A549 (cell line): ENCODE measurements at regions not wholly inside any gene's neighbourhood (a gene's known extent, or its start where the extent isn't known, plus 50 kb on each side); places are given as distances from the start of the nearest gene placed in this dataset.

ENCODE experiments used
- ATAC-seq, 2 experiments: fragments of 200-7000 bp in 1 of 2; fragments of >200 bp in 1 of 2; cut with Nextera tagmentation in 1 of 2; cut with Tn5 transposase in 1 of 2; 3 replicates each; pipeline versions ENCODE4 v1.8.0 to v1.9.1; 2018 to 2020; ENCODE audit warnings: mild to moderate bottlenecking in 1 of 2, moderate library complexity in 1 of 2
- CTCF ChIA-PET: fragments of 300-600 bp; sonication (Branson Sonifier 250); formaldehyde crosslinking; extraction: SDS; loops from one replicate; lab custom pipeline; 2021; ENCODE audit warnings: antibody characterized with exemption, inconsistent platforms; lab: Yijun Ruan, JAX
- POLR2A ChIA-PET: fragments of 350-600 bp; formaldehyde crosslinking; extraction: SDS; loops from one replicate; lab custom pipeline; 2021; ENCODE audit warnings: antibody characterized with exemption, inconsistent platforms; lab: Yijun Ruan, JAX
- DNase-seq, 2 experiments: peaks; one replicate each; pipeline versions ENCODE4 v3.0.0 to v3.0.0-alpha.2; 2011 to 2016; ENCODE audit warnings: low read depth in 1 of 2, low spot score in 1 of 2
- FAIRE-seq: peaks from 2 replicates; lab custom pipeline; 2011; peaks lifted over from hg19 to GRCh38; lab: Jason Lieb, UNC
- H3K27ac ChIP-seq, 2 experiments: fragments of >200 bp; sonication (Bioruptor Twin); formaldehyde crosslinking; 3 replicates each; pipeline ENCODE4 v1.5.1; 2016 to 2017
- H3K4me1 ChIP-seq: fragments of >200 bp; sonication (Bioruptor Twin); formaldehyde crosslinking; 3 replicates; pipeline ENCODE4 v1.6.1; 2016
- H3K4me2 ChIP-seq: fragments of >200 bp; sonication (Bioruptor Twin); formaldehyde crosslinking; 3 replicates; pipeline ENCODE4 v1.6.1; 2016
- H3K4me3 ChIP-seq: fragments of >200 bp; sonication (Bioruptor Twin); formaldehyde crosslinking; 3 replicates; pipeline ENCODE4 v1.5.1; 2016
- H3K9me3 ChIP-seq: fragments of >200 bp; sonication (Bioruptor Twin); formaldehyde crosslinking; 3 replicates; pipeline ENCODE4 v1.6.1; 2016
- ATOH8 ChIP-seq: fragments of 250-450 bp; sonication (Bioruptor Pico); IDR thresholded peaks from 2 replicates; pipeline ENCODE4 v1.5.0; 2020; ENCODE audit warnings: low read depth, mild to moderate bottlenecking, moderate library complexity
- CBX2 ChIP-seq: fragments of 200-600 bp; sonication (generic); IDR thresholded peaks from 2 replicates; pipeline ENCODE4 v1.6.1; 2016; ENCODE audit warnings: low read depth, mild to moderate bottlenecking, borderline replicate concordance
- CHD4 ChIP-seq: fragments of 200-600 bp; sonication (generic); IDR thresholded peaks from 2 replicates; pipeline ENCODE4 v1.6.1; 2016; ENCODE audit warnings: antibody characterized with exemption, mild to moderate bottlenecking, borderline replicate concordance
- FOSB ChIP-seq: fragments of 250-450 bp; sonication (Bioruptor Pico); IDR thresholded peaks from 2 replicates; pipeline ENCODE4 v1.5.0; 2020; ENCODE audit warnings: mild to moderate bottlenecking, moderate library complexity
- FOSL2 ChIP-seq, 2 experiments: fragments of 450-650 bp in 1 of 2; fragments of >200 bp in 1 of 2; sonication (Bioruptor Twin) in 1 of 2; formaldehyde crosslinking; IDR thresholded peaks; 2 replicates each; pipeline versions ENCODE4 v1.5.0 to v1.6.1; 2016 to 2020; ENCODE audit warnings: mild to moderate bottlenecking in 1 of 2, moderate library complexity in 1 of 2
- HEYL ChIP-seq: fragments of 250-450 bp; sonication (Bioruptor Pico); IDR thresholded peaks from 2 replicates; pipeline ENCODE4 v1.8.0; 2021; ENCODE audit warnings: mild to moderate bottlenecking, moderate library complexity
- HOXA7 ChIP-seq: fragments of 250-450 bp; sonication (Bioruptor Pico); IDR thresholded peaks from 2 replicates; pipeline ENCODE4 v1.5.0; 2020; ENCODE audit warnings: mild to moderate bottlenecking, moderate library complexity
- KDM1A ChIP-seq: fragments of 200-600 bp; sonication (generic); IDR thresholded peaks from 2 replicates; pipeline ENCODE4 v1.6.1; 2016; ENCODE audit warnings: low read depth, mild to moderate bottlenecking
- KDM5A ChIP-seq: fragments of 200-600 bp; sonication (generic); IDR thresholded peaks from 2 replicates; pipeline ENCODE4 v1.6.1; 2016; ENCODE audit warnings: antibody characterized with exemption, mild to moderate bottlenecking
- MYC ChIP-seq: IDR thresholded peaks from 2 replicates; pipeline ENCODE4 v1.6.1; 2012; ENCODE audit warnings: mild to moderate bottlenecking, inconsistent platforms, low read length, improper control_type of control experiment, borderline replicate concordance
- NFE2L2 ChIP-seq: fragments of 150-350 bp; conservative IDR thresholded peaks from 2 replicates; pipeline ENCODE4 v1.6.1; 2014; ENCODE audit warnings: low read length
- NPAS2 ChIP-seq: fragments of 250-450 bp; sonication (Bioruptor Pico); IDR thresholded peaks from 2 replicates; pipeline ENCODE4 v1.8.0; 2022; ENCODE audit warnings: mild to moderate bottlenecking, moderate library complexity, borderline replicate concordance
- PHF8 ChIP-seq: fragments of 200-600 bp; sonication (generic); IDR thresholded peaks from 2 replicates; pipeline ENCODE4 v1.6.1; 2016; ENCODE audit warnings: low read depth, mild to moderate bottlenecking, antibody characterized with exemption, moderate library complexity, borderline replicate concordance
- RAD21 ChIP-seq, 2 experiments: fragments of >200 bp in 1 of 2; sonication (Bioruptor Twin) in 1 of 2; formaldehyde crosslinking in 1 of 2; IDR thresholded peaks in 1 of 2; conservative IDR thresholded peaks in 1 of 2; 2 replicates in 1 of 2; 3 replicates in 1 of 2; pipeline ENCODE4 v1.6.1; 2012 to 2018; ENCODE audit warnings: inconsistent platforms in 1 of 2
- REST ChIP-seq: fragments of 200-600 bp; sonication (generic); IDR thresholded peaks from 2 replicates; pipeline ENCODE4 v1.6.1; 2016; ENCODE audit warnings: antibody characterized with exemption, mild to moderate bottlenecking, moderate library complexity
- TP53 ChIP-seq: fragments of 250-450 bp; sonication (Bioruptor Pico); IDR thresholded peaks from 2 replicates; pipeline ENCODE4 v1.5.0; 2021; ENCODE audit warnings: mild to moderate bottlenecking, moderate library complexity
- ZC3H11A ChIP-seq: fragments of 450-650 bp; IDR thresholded peaks from 2 replicates; pipeline ENCODE4 v1.6.1; 2014; ENCODE audit warnings: antibody characterized with exemption, mild to moderate bottlenecking
- ZFP36 ChIP-seq: fragments of 450-650 bp; IDR thresholded peaks from 2 replicates; pipeline ENCODE4 v1.6.1; 2014; ENCODE audit warnings: borderline replicate concordance; ENCODE audit not compliant: partially characterized antibody
- WGBS: methylation state at CpG from one replicate; pipeline ENCODE4 v1.1.6; 2017; ENCODE audit errors: missing lambda C conversion rate; 5-methylcytosine and 5-hydroxymethylcytosine counted together
- TF ChIP-seq, protein P1 (sequence below): fragments of >200 bp; sonication (Bioruptor Twin); formaldehyde crosslinking; IDR thresholded peaks from 3 replicates; pipeline ENCODE4 v1.5.1; 2016
- TF ChIP-seq, protein P2 (sequence below): fragments of 250-450 bp; sonication (Bioruptor Pico); IDR thresholded peaks from 2 replicates; pipeline ENCODE4 v1.5.0; 2021; ENCODE audit warnings: mild to moderate bottlenecking, moderate library complexity, borderline replicate concordance

DNA sequence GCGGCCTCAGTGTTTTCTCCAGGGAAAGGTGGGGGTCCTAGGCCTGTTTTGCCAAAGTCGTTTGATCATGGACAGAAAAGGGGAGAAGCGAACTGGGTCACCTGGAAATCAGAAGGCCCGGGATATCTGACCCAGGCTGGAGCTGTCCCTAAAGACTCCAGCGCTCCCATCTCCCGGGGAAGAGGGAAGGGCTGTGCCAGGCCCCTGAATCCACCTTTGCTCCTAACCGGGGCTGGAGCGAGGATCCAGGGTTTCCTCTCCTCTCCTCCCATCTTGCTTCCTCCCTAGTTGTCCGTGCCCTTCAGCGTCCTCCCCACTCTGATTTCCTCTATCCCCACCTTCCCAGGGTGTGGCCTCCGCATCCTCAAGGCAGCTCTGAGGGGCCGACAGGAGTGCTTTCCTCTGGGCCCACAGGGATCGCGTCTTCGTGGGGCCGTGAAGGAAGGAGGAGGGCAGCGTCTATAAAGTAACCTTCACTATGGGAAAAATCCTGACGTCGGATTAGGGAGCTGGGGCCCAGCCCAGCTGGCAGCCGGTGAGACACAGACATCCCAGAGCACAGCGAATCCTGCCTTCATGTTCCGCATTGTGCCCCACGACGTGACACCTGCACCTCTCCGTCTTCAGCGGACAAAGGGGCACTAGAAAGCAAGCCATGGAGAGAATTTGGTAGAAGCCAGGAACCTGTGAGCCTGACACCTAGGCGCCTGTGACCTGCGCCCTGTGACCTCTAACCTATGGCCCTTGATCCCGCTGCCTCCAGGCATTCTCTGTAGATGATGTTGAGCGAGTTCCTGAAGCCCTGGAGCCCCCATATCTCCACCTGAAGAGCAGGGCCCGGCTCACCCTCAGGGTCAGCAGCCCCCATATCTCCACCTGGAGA, 212.7 kb upstream of the SALL3 start:
- FAIRE-seq (no peak), ATAC-seq (no peak), DNase-seq (no peak)
- WGBS = 30% methylated on average over 11 of the region's 31 CpGs
- ChIA-PET POLR2A (no interaction called here), CTCF (no interaction called here)
- H3K9me3 ChIP-seq = no peaks in the 10 kb centered on the region
- no peak overlapping the region for H3K27ac ChIP-seq
- H3K4me3 ChIP-seq = no peak overlapping the region
- H3K4me2 ChIP-seq = no peak overlapping the region
- no peaks in the 10 kb centered on the region for H3K4me1 ChIP-seq
- TF ChIP-seq KDM5A (no peak), CBX2 (no peak), PHF8 (no peak)
- TF ChIP-seq, protein P1, sequence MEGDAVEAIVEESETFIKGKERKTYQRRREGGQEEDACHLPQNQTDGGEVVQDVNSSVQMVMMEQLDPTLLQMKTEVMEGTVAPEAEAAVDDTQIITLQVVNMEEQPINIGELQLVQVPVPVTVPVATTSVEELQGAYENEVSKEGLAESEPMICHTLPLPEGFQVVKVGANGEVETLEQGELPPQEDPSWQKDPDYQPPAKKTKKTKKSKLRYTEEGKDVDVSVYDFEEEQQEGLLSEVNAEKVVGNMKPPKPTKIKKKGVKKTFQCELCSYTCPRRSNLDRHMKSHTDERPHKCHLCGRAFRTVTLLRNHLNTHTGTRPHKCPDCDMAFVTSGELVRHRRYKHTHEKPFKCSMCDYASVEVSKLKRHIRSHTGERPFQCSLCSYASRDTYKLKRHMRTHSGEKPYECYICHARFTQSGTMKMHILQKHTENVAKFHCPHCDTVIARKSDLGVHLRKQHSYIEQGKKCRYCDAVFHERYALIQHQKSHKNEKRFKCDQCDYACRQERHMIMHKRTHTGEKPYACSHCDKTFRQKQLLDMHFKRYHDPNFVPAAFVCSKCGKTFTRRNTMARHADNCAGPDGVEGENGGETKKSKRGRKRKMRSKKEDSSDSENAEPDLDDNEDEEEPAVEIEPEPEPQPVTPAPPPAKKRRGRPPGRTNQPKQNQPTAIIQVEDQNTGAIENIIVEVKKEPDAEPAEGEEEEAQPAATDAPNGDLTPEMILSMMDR = no peak

DNA sequence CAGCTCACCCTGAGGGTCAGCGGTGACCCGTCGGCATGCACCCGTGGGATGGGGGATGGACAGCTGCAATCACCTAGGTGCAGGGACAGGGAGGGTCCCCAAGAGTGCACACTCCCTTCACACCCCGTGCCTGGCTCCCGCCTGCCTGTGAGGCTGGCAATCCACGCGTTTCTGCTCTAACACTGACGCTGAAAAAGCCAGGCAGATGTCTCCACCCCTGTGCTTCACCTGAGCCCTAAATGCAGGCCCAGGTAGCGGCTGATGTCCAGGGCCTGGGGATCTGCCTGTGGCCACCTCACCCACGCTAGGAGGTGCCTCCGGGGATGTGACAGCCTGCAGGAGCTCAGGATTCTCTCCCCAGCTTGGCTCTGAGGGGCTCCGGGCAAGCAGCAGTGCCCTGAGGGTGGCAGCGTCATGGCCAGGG, 212.0 kb upstream of the SALL3 start:
- no peaks in the 10 kb centered on the region for H3K4me1 ChIP-seq
- ChIA-PET CTCF (no interaction called here), POLR2A (no interaction called here)
- no peak overlapping the region for H3K27ac ChIP-seq
- no peaks in the 10 kb centered on the region for H3K9me3 ChIP-seq
- FAIRE-seq = no peak
- H3K4me2 ChIP-seq = no peak overlapping the region
- no peak for TF ChIP-seq ATOH8 (CRISPR knock-in tag)
- no peak for TF ChIP-seq FOSL2 (IDR thresholded peaks at IDR 0.05)
- TF ChIP-seq FOSL2 (CRISPR knock-in tag; IDR thresholded peaks at IDR 0.05) = no peak
- TF ChIP-seq KDM1A = no peak
- TF ChIP-seq HEYL (CRISPR knock-in tag) = no peak
- TF ChIP-seq TP53 (CRISPR knock-in tag) = no peak
- no peak for TF ChIP-seq NPAS2 (CRISPR knock-in tag)
- no peak for TF ChIP-seq CBX2
- no peak for TF ChIP-seq ZC3H11A
- no peak for TF ChIP-seq NFE2L2
- TF ChIP-seq RAD21 (conservative IDR thresholded peaks at IDR 0.05 in 1 of 2, IDR thresholded peaks at IDR 0.05 in 1 of 2) = no peak
- TF ChIP-seq ZFP36 = no peak
- TF ChIP-seq MYC = no peak
- TF ChIP-seq, protein P2, sequence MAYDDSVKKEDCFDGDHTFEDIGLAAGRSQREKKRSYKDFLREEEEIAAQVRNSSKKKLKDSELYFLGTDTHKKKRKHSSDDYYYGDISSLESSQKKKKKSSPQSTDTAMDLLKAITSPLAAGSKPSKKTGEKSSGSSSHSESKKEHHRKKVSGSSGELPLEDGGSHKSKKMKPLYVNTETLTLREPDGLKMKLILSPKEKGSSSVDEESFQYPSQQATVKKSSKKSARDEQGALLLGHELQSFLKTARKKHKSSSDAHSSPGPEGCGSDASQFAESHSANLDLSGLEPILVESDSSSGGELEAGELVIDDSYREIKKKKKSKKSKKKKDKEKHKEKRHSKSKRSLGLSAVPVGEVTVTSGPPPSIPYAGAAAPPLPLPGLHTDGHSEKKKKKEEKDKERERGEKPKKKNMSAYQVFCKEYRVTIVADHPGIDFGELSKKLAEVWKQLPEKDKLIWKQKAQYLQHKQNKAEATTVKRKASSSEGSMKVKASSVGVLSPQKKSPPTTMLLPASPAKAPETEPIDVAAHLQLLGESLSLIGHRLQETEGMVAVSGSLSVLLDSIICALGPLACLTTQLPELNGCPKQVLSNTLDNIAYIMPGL (CRISPR knock-in tag) = no peak
- TF ChIP-seq FOSB (CRISPR knock-in tag) = no peak
- no peak for TF ChIP-seq HOXA7 (CRISPR knock-in tag)
- TF ChIP-seq REST = no peak
- no peak for TF ChIP-seq PHF8
- no peak for TF ChIP-seq CHD4
- no peak overlapping the region for H3K4me3 ChIP-seq
- no peak for ATAC-seq
- 0% methylated on average over 1 of the region's 14 CpGs for WGBS
- no peak for DNase-seq
